ENCODE measurements at regions not wholly inside any gene's neighbourhood (a gene's known extent, or its start where the extent isn't known, plus 50 kb on each side); places are given as distances from the start of the nearest gene placed in this dataset.

- H3K9ac ChIP-seq (ENCODE audit: control insufficient read depth, insufficient read depth, low read length) = no peak overlapping the region
- no peak for ATAC-seq
- ChIA-PET SMC1A (ENCODE audit: uncharacterized antibody, unreplicated experiment) (no interaction called here), POLR2A (no interaction called here), RAD21 (ENCODE audit: unreplicated experiment) (no interaction called here), CTCF (interaction anchor here (1.0 kb wide), 1 partner anchor 12 kb away, joined by 3 read pairs; no protein-coding TSS in a partner anchor)
- in situ Hi-C loops (cut with MboI) (no loop called here), intact Hi-C loops (cut with micrococcal nuclease; ENCODE audit: unreplicated experiment) (no loop called here)
- H3K4me2 ChIP-seq (ENCODE audit: control insufficient read depth, insufficient read depth) = no peak overlapping the region
- no peak overlapping the region for H3K27ac ChIP-seq (ENCODE audit: control insufficient read depth, insufficient read depth)
- BruUV-seq (replicated peaks) = no TSS peak
- no peaks in the 10 kb centered on the region for H3K36me3 ChIP-seq (ENCODE audit: control insufficient read depth in 2 of 2, insufficient read depth in 2 of 2, low read length in 1 of 2)
- H2AFZ ChIP-seq (ENCODE audit: control insufficient read depth, low read depth, low read length) = no peak overlapping the region
- FAIRE-seq = no peak
- WGBS (ENCODE audit: insufficient coverage, insufficient replicate concordance, low lambda C conversion rate, missing lambda C conversion rate) = 36% methylated on average over 3 of the region's 3 CpGs
- H3K4me3 ChIP-seq = no peak overlapping the region
- no peaks in the 10 kb centered on the region for H3K9me3 ChIP-seq (replicated peaks; ENCODE audit: control insufficient read depth, insufficient read depth, low read length)
- no peaks in the 10 kb centered on the region for H3K27me3 ChIP-seq (replicated peaks in 1 of 2; ENCODE audit: control insufficient read depth in 2 of 2, insufficient read depth in 2 of 2, low read length in 1 of 2)
- no peak for TF ChIP-seq CBX5 (IDR thresholded peaks at IDR 0.05; ENCODE audit: low read depth)
- no peak for TF ChIP-seq HCFC1 (IDR thresholded peaks at IDR 0.05; ENCODE audit: low read length)
- TF ChIP-seq E4F1 (IDR thresholded peaks at IDR 0.05; ENCODE audit: borderline replicate concordance, partially characterized antibody) = no peak
- TF ChIP-seq NR2C2 (IDR thresholded peaks at IDR 0.05; ENCODE audit: borderline replicate concordance, control insufficient read depth, insufficient read length, low read depth) = no peak
- no peak for TF ChIP-seq ZSCAN29 (IDR thresholded peaks at IDR 0.05)
- TF ChIP-seq, protein P1, sequence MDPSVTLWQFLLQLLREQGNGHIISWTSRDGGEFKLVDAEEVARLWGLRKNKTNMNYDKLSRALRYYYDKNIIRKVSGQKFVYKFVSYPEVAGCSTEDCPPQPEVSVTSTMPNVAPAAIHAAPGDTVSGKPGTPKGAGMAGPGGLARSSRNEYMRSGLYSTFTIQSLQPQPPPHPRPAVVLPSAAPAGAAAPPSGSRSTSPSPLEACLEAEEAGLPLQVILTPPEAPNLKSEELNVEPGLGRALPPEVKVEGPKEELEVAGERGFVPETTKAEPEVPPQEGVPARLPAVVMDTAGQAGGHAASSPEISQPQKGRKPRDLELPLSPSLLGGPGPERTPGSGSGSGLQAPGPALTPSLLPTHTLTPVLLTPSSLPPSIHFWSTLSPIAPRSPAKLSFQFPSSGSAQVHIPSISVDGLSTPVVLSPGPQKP (IDR thresholded peaks at IDR 0.05; ENCODE audit: low read depth, low read length) = no peak
- TF ChIP-seq WRNIP1 (IDR thresholded peaks at IDR 0.05; ENCODE audit: borderline replicate concordance, low read depth, low read length) = no peak
- no peak for TF ChIP-seq DPF2 (IDR thresholded peaks at IDR 0.05)
- TF ChIP-seq RELA (IDR thresholded peaks at IDR 0.05; ENCODE audit: borderline replicate concordance, partially characterized antibody) = no peak
- TF ChIP-seq NFYA (IDR thresholded peaks at IDR 0.05; ENCODE audit: borderline replicate concordance, low read depth, low read length) = no peak
- no peaks in the 10 kb centered on the region for H3K4me1 ChIP-seq (ENCODE audit: control insufficient read depth, insufficient read depth, low read length)
- H3K79me2 ChIP-seq (ENCODE audit: control insufficient read depth, insufficient read depth, low read length) = no peaks in the 10 kb centered on the region
- DNase-seq (ENCODE audit: low read depth, low spot score) = no peak
- H4K20me1 ChIP-seq (ENCODE audit: control insufficient read depth, insufficient read depth) = no peaks in the 10 kb centered on the region
Measured at GRCh38 chr4:126592088-126592487, 1040.7 kb upstream of the INTU start.
